ENCODE measurements at regions not wholly inside any gene's neighbourhood (a gene's known extent, or its start where the extent isn't known, plus 50 kb on each side); places are given as distances from the start of the nearest gene placed in this dataset.

GRCh38 chr6:170032197-170032596, 258.7 kb downstream of the DLL1 start:
- Histone ChIP-seq H3K27me3 (ENCODE audit: insufficient read depth, low read length) (no peaks in the 10 kb centered on the region), H4K20me1 (ENCODE audit: insufficient read depth, low read length) (no peaks in the 10 kb centered on the region), H3K4me2 (ENCODE audit: insufficient read depth, low read length) (no peak overlapping the region), H3K4me3 (ENCODE audit: insufficient read depth, low read length) (no peak overlapping the region), H2AFZ (ENCODE audit: low read length) (no peak overlapping the region), H3K9me3 (ENCODE audit: low read depth, low read length) (no peaks in the 10 kb centered on the region), H3K4me1 (ENCODE audit: insufficient read depth, low read length) (no peaks in the 10 kb centered on the region), H3K36me3 (ENCODE audit: insufficient read depth, low read length) (no peaks in the 10 kb centered on the region), H3K27ac (ENCODE audit: low read depth, low read length) (no peak overlapping the region), H3K79me2 (ENCODE audit: insufficient read depth, low read length) (no peaks in the 10 kb centered on the region)
- TF ChIP-seq CTCF (IDR thresholded peaks at IDR 0.05; ENCODE audit: extremely low read depth, low read depth, low read length): no peak
- DNase-seq (ENCODE audit: insufficient read length, low spot score, missing footprints): no peak

GRCh38 chr6:170031684-170032121, 259.2 kb downstream of the DLL1 start:
- no peak overlapping the region for H3K4me3 ChIP-seq (ENCODE audit: insufficient read depth, low read length)
- no peaks in the 10 kb centered on the region for H4K20me1 ChIP-seq (ENCODE audit: insufficient read depth, low read length)
- no peaks in the 10 kb centered on the region for H3K9me3 ChIP-seq (ENCODE audit: low read depth, low read length)
- no peaks in the 10 kb centered on the region for H3K27me3 ChIP-seq (ENCODE audit: insufficient read depth, low read length)
- H2AFZ ChIP-seq (ENCODE audit: low read length): no peak overlapping the region
- no peak overlapping the region for H3K4me2 ChIP-seq (ENCODE audit: insufficient read depth, low read length)
- H3K27ac ChIP-seq (ENCODE audit: low read depth, low read length): no peak overlapping the region
- H3K79me2 ChIP-seq (ENCODE audit: insufficient read depth, low read length): no peaks in the 10 kb centered on the region
- TF ChIP-seq CTCF (IDR thresholded peaks at IDR 0.05; ENCODE audit: extremely low read depth, low read depth, low read length): no peak
- DNase-seq (ENCODE audit: insufficient read length, low spot score, missing footprints): peak; percentile 55
- no peaks in the 10 kb centered on the region for H3K4me1 ChIP-seq (ENCODE audit: insufficient read depth, low read length)
- H3K36me3 ChIP-seq (ENCODE audit: insufficient read depth, low read length): no peaks in the 10 kb centered on the region

- H3K36me3 ChIP-seq (ENCODE audit: insufficient read depth, low read length): no peaks in the 10 kb centered on the region
- no peak overlapping the region for H3K4me2 ChIP-seq (ENCODE audit: insufficient read depth, low read length)
- no peaks in the 10 kb centered on the region for H4K20me1 ChIP-seq (ENCODE audit: insufficient read depth, low read length)
- no peaks in the 10 kb centered on the region for H3K9me3 ChIP-seq (ENCODE audit: low read depth, low read length)
- no peak overlapping the region for H3K27ac ChIP-seq (ENCODE audit: low read depth, low read length)
- DNase-seq (ENCODE audit: insufficient read length, low spot score, missing footprints): no peak
- no peak overlapping the region for H2AFZ ChIP-seq (ENCODE audit: low read length)
- no peak overlapping the region for H3K4me3 ChIP-seq (ENCODE audit: insufficient read depth, low read length)
- no peaks in the 10 kb centered on the region for H3K27me3 ChIP-seq (ENCODE audit: insufficient read depth, low read length)
- TF ChIP-seq CTCF (IDR thresholded peaks at IDR 0.05; ENCODE audit: extremely low read depth, low read depth, low read length): no peak
- H3K79me2 ChIP-seq (ENCODE audit: insufficient read depth, low read length): no peaks in the 10 kb centered on the region
- no peaks in the 10 kb centered on the region for H3K4me1 ChIP-seq (ENCODE audit: insufficient read depth, low read length)
Observed at GRCh38 chr6:170030821-170031471, 259.9 kb downstream of the DLL1 start.

- H3K4me2 ChIP-seq (ENCODE audit: insufficient read depth, low read length): no peak overlapping the region
- H4K20me1 ChIP-seq (ENCODE audit: insufficient read depth, low read length): no peaks in the 10 kb centered on the region
- no peak overlapping the region for H3K27ac ChIP-seq (ENCODE audit: low read depth, low read length)
- H3K4me3 ChIP-seq (ENCODE audit: insufficient read depth, low read length): no peak overlapping the region
- no peaks in the 10 kb centered on the region for H3K36me3 ChIP-seq (ENCODE audit: insufficient read depth, low read length)
- no peaks in the 10 kb centered on the region for H3K27me3 ChIP-seq (ENCODE audit: insufficient read depth, low read length)
- H3K79me2 ChIP-seq (ENCODE audit: insufficient read depth, low read length): no peaks in the 10 kb centered on the region
- no peaks in the 10 kb centered on the region for H3K4me1 ChIP-seq (ENCODE audit: insufficient read depth, low read length)
- TF ChIP-seq CTCF (IDR thresholded peaks at IDR 0.05; ENCODE audit: extremely low read depth, low read depth, low read length): no peak
- no peak overlapping the region for H2AFZ ChIP-seq (ENCODE audit: low read length)
- H3K9me3 ChIP-seq (ENCODE audit: low read depth, low read length): no peaks in the 10 kb centered on the region
- DNase-seq (ENCODE audit: insufficient read length, low spot score, missing footprints): no peak
Observed at GRCh38 chr6:170030284-170030815, 260.5 kb downstream of the DLL1 start.

All from osteoblast (primary cell).